Gastrocnemius medialis (tissue), 4 donors: ENCODE measurements at regions not wholly inside any gene's neighbourhood (a gene's known extent, or its start where the extent isn't known, plus 50 kb on each side); places are given as distances from the start of the nearest gene placed in this dataset.

Experiments
- POLR2A ChIP-seq, 2 donors: fragments of 450-650 bp; IDR thresholded peaks; one replicate each; pipeline ENCODE4 v1.6.1; 2017; ENCODE audit warnings: antibody characterized with exemption in 2 of 2, mild to moderate bottlenecking in 2 of 2, moderate library complexity in 2 of 2
- TF ChIP-seq, protein P1 (sequence below), 5 experiments: fragments of 450-650 bp in 3 of 5; fragments of 200-600 bp in 2 of 5; sonication (generic) in 2 of 5; IDR thresholded peaks in 4 of 5; conservative IDR thresholded peaks in 1 of 5; 1 replicate in 4 of 5; 2 replicates in 1 of 5; pipeline ENCODE4 v1.5.1; 2016 to 2019; ENCODE audit warnings: antibody characterized with exemption in 5 of 5, mild to moderate bottlenecking in 3 of 5, moderate library complexity in 3 of 5

DNA sequence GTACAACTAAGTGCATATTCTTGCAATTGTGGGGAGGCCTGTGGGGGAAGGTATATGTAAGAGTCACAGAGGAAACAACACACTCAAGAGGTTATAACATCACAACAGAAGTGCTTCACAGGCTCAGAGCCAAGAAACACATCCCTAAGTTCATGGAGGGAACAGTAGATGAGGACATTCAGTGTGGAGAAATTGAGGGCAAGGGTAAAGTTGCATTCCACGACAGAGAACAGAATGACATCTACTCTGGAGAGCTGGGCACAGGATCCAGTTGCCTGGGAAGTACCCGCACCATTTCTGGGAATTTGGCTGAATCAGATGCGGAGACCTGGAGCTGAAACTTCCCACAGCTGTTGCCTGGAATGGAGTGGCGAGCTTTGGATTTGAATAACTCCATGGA lies 197.2 kb downstream of the NXNL2 start:
- TF ChIP-seq POLR2A (IDR thresholded peaks at IDR 0.05), result no peak
- TF ChIP-seq, protein P1, sequence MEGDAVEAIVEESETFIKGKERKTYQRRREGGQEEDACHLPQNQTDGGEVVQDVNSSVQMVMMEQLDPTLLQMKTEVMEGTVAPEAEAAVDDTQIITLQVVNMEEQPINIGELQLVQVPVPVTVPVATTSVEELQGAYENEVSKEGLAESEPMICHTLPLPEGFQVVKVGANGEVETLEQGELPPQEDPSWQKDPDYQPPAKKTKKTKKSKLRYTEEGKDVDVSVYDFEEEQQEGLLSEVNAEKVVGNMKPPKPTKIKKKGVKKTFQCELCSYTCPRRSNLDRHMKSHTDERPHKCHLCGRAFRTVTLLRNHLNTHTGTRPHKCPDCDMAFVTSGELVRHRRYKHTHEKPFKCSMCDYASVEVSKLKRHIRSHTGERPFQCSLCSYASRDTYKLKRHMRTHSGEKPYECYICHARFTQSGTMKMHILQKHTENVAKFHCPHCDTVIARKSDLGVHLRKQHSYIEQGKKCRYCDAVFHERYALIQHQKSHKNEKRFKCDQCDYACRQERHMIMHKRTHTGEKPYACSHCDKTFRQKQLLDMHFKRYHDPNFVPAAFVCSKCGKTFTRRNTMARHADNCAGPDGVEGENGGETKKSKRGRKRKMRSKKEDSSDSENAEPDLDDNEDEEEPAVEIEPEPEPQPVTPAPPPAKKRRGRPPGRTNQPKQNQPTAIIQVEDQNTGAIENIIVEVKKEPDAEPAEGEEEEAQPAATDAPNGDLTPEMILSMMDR (IDR thresholded peaks at IDR 0.05 in 4 of 5, conservative IDR thresholded peaks at IDR 0.05 in 1 of 5), result no peak
